DOHH2 (cell line): ENCODE measurements at regions not wholly inside any gene's neighbourhood (a gene's known extent, or its start where the extent isn't known, plus 50 kb on each side); places are given as distances from the start of the nearest gene placed in this dataset.

Source experiments
- EZH2phosphoT487 ChIP-seq: fragments of 200-600 bp; sonication (generic); IDR thresholded peaks from 2 replicates; pipeline ENCODE4 v1.6.1; 2017; ENCODE audit warnings: borderline replicate concordance, mild to moderate bottlenecking, antibody characterized with exemption, low read length, moderate library complexity, mixed read lengths
- TF ChIP-seq, protein P1 (sequence below): fragments of 200-600 bp; sonication (generic); IDR thresholded peaks from one replicate; pipeline ENCODE4 v1.5.1; 2014; ENCODE audit warnings: antibody characterized with exemption, mild to moderate bottlenecking, low read depth, low read length; ENCODE audit not compliant: poor library complexity, severe bottlenecking

- TF ChIP-seq, protein P1, sequence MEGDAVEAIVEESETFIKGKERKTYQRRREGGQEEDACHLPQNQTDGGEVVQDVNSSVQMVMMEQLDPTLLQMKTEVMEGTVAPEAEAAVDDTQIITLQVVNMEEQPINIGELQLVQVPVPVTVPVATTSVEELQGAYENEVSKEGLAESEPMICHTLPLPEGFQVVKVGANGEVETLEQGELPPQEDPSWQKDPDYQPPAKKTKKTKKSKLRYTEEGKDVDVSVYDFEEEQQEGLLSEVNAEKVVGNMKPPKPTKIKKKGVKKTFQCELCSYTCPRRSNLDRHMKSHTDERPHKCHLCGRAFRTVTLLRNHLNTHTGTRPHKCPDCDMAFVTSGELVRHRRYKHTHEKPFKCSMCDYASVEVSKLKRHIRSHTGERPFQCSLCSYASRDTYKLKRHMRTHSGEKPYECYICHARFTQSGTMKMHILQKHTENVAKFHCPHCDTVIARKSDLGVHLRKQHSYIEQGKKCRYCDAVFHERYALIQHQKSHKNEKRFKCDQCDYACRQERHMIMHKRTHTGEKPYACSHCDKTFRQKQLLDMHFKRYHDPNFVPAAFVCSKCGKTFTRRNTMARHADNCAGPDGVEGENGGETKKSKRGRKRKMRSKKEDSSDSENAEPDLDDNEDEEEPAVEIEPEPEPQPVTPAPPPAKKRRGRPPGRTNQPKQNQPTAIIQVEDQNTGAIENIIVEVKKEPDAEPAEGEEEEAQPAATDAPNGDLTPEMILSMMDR: no peak
- no peak for TF ChIP-seq EZH2phosphoT487
These were observed 89.4 kb downstream of the FAS start for GRCh38 chr10:89079961-89080360.
